HG03175 (cell line): ENCODE measurements at regions not wholly inside any gene's neighbourhood (a gene's known extent, or its start where the extent isn't known, plus 50 kb on each side); places are given as distances from the start of the nearest gene placed in this dataset.
"Not testable (repeated sequence)": the region's sequence is repeated elsewhere in the genome, so short reads cannot be mapped to it uniquely, and the experiment has no call there.

Experiments
- ATAC-seq: cut with Tn5 transposase; IDR thresholded peaks from one replicate; pipeline ENCODE4 v1.9.1; 2021; ENCODE audit warnings: mild to moderate bottlenecking, moderate library complexity; ENCODE audit not compliant: unreplicated experiment

GRCh38 chr16:13453938-13454553 lies 465.9 kb upstream of the ERCC4 start:
- ATAC-seq, result no peak

- no peak for ATAC-seq
Measured at GRCh38 chr16:13463619-13464018, 456.3 kb upstream of the ERCC4 start.

GRCh38 chr16:13471036-13471435 lies 448.9 kb upstream of the ERCC4 start:
- ATAC-seq, result no peak

GRCh38 chr16:13478991-13479390 lies 441.0 kb upstream of the ERCC4 start:
- ATAC-seq, result no peak

GRCh38 chr16:13479549-13479948 lies 440.4 kb upstream of the ERCC4 start:
- ATAC-seq, result no peak

GRCh38 chr16:13480801-13481200 lies 439.2 kb upstream of the ERCC4 start:
- ATAC-seq, result no peak

- no peak for ATAC-seq
Measured at GRCh38 chr16:13483121-13483520, 436.8 kb upstream of the ERCC4 start.

GRCh38 chr16:13489416-13489815 lies 430.5 kb upstream of the ERCC4 start:
- ATAC-seq, result not testable (repeated sequence)

GRCh38 chr16:13492046-13492445 lies 427.9 kb upstream of the ERCC4 start:
- ATAC-seq, result no peak

GRCh38 chr16:13503960-13504635 lies 415.9 kb upstream of the ERCC4 start:
- ATAC-seq, result no peak

GRCh38 chr16:13507530-13507929 lies 412.4 kb upstream of the ERCC4 start:
- ATAC-seq, result no peak

GRCh38 chr16:13510425-13511151 lies 409.4 kb upstream of the ERCC4 start:
- ATAC-seq, result no peak

- ATAC-seq, result no peak
Measured at GRCh38 chr16:13517841-13518240, 402.1 kb upstream of the ERCC4 start.

- ATAC-seq, result no peak
Measured at GRCh38 chr16:13519871-13520270, 400.1 kb upstream of the ERCC4 start.

- ATAC-seq, result no peak
Measured at GRCh38 chr16:13521356-13521755, 398.6 kb upstream of the ERCC4 start.

- ATAC-seq, result no peak
Measured at GRCh38 chr16:13527332-13527731, 392.6 kb upstream of the ERCC4 start.

- no peak for ATAC-seq
Measured at GRCh38 chr16:13528691-13529090, 391.3 kb upstream of the ERCC4 start.

GRCh38 chr16:13529193-13529982 lies 390.6 kb upstream of the ERCC4 start:
- ATAC-seq, result no peak

GRCh38 chr16:13540771-13541170 lies 379.2 kb upstream of the ERCC4 start:
- ATAC-seq, result no peak

- no peak for ATAC-seq
Measured at GRCh38 chr16:13542284-13542683, 377.7 kb upstream of the ERCC4 start.

GRCh38 chr16:13543850-13544249 lies 376.1 kb upstream of the ERCC4 start:
- ATAC-seq, result no peak
